ENCODE measurements at regions not wholly inside any gene's neighbourhood (a gene's known extent, or its start where the extent isn't known, plus 50 kb on each side); places are given as distances from the start of the nearest gene placed in this dataset.

DNA sequence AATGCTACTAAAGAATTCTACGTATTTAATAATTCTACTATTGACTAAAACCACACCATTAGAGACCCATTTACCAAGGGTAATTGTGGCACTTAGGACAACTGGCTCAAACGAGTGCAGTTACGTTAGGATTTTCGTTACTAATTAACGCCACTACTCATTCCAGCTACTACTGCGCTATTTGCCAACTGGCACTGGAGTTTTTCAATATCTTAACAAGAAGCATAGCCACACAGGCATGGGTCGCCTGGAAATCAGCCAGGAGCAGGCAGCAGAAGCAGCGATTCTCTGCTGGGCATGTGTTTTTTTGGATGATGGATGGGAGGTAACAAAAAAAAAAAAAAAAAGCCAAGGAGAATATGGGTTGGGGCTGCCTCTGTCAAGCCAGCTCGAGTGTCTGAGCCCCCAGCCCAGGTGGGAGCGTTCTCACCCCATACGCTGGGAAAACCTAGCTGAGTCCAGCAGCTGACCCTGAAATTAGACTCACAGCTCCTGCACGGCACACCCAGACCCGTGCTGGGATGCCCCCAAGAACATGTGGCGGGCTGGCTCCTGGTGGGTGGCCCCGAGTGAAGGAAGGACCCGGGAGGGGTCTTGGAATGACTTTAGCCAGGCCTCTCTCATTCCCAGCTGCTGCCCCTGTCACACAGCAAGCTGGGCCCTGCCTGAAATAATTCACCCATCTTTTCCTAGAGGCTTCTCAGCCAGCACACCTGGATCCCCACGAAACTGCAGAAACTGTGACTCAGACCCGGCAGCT, 214.0 kb downstream of the BRD1 start:
- intact Hi-C loops (cut with micrococcal nuclease) = no loop called here
- CTCF ChIA-PET = no interaction called here

DNA sequence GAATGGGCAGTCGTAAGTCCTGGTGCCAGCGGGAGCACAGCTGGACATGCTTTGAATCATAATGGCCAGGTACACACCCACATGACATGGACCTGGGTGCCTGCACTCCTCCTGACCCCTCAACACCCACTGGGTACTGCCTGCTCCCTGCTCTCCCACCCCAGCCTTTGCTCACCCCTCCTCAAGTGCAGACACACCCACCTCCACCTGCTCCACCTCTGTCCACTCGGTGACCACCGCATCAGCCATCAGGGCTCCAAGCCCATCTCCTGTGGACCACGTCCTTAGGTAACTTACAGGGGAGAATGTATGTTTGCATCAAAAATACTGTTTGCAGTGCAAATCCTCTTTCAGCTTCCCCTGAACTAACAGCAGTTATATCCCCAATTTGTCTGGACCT, 214.6 kb downstream of the BRD1 start:
- Histone ChIP-seq H3K9me3 (ENCODE audit: control insufficient read depth in 1 of 2, insufficient read depth in 1 of 2, low read depth in 1 of 2, low read length in 2 of 2) (no peaks in the 10 kb centered on the region), H3K27me3 (ENCODE audit: insufficient read depth, low read length) (0 out of 2 replicates have a peak, but pooled peaks cover 8% of the 10 kb centered on the region), H3K9ac (ENCODE audit: low read length) (no peak overlapping the region), H3K36me3 (ENCODE audit: control insufficient read depth in 1 of 2, insufficient read depth in 2 of 2, low read length in 2 of 2) (peaks cover 0 to 4% of the 10 kb centered on the region in 2 experiments; a peak in 2 of 4 replicates), H4K20me1 (ENCODE audit: insufficient read depth) (no peaks in the 10 kb centered on the region), H2AFZ (ENCODE audit: low read depth, low read length, poor library complexity, severe bottlenecking) (no peak overlapping the region), H3K9me2 (ENCODE audit: insufficient read depth) (no peaks in the 10 kb centered on the region), H3K27ac (ENCODE audit: low read depth, low read length) (no peak overlapping the region), H3K4me3 (replicated peaks in 1 of 2; ENCODE audit: low read depth in 1 of 2, low read length in 2 of 2) (no peak overlapping the region), H3K79me2 (ENCODE audit: insufficient read depth, low read length) (peaks cover 78% of the 10 kb centered on the region), H3K4me2 (ENCODE audit: low read length) (no peak overlapping the region), H3K4me1 (ENCODE audit: control insufficient read depth in 1 of 2, insufficient read depth in 2 of 2, low read length in 2 of 2) (no peaks in the 10 kb centered on the region)
- intact Hi-C loops (cut with micrococcal nuclease) = no loop called here
- TF ChIP-seq CEBPB (IDR thresholded peaks at IDR 0.05; ENCODE audit: low read depth) = no peak
- ChIA-PET CTCF (no interaction called here), POLR2A (no interaction called here), RAD21 (ENCODE audit: low non-redundant PET in 1 of 2, low total read pairs in 2 of 2, uncharacterized antibody in 2 of 2, unreplicated experiment in 2 of 2) (no interaction called here)
- BruUV-seq (replicated peaks) = no TSS peak
- DNase-seq (ENCODE audit: low read depth, low spot score) (no peak), ATAC-seq (no peak)

More for the DNA sequence above, 214.0 kb downstream of the BRD1 start:
- 0 out of 2 replicates have a peak, but pooled peaks cover 8% of the 10 kb centered on the region for H3K27me3 ChIP-seq (ENCODE audit: insufficient read depth, low read length)
- no peaks in the 10 kb centered on the region for H4K20me1 ChIP-seq (ENCODE audit: insufficient read depth)
- peaks cover 76% of the 10 kb centered on the region for H3K79me2 ChIP-seq (ENCODE audit: insufficient read depth, low read length)
- no peak for TF ChIP-seq CEBPB (IDR thresholded peaks at IDR 0.05; ENCODE audit: low read depth)
- TF ChIP-seq ELF1 (IDR thresholded peaks at IDR 0.05; ENCODE audit: borderline replicate concordance, low read depth) = no peak
- no peak for TF ChIP-seq TCF7L2 (IDR thresholded peaks at IDR 0.05; ENCODE audit: borderline replicate concordance, extremely low read depth, insufficient read depth, insufficient read length)
- no peak for TF ChIP-seq POLR2AphosphoS5 (IDR thresholded peaks at IDR 0.05; ENCODE audit: low read depth, low read length)
- no peak for TF ChIP-seq RAD21 (IDR thresholded peaks at IDR 0.05; ENCODE audit: low read depth)
- no peak for TF ChIP-seq MAX (IDR thresholded peaks at IDR 0.05)
- TF ChIP-seq ZNF274 (IDR thresholded peaks at IDR 0.05; ENCODE audit: low read depth, low read length) = no peak
- no peak for TF ChIP-seq ZFX (IDR thresholded peaks at IDR 0.05)
- POLR2A ChIA-PET = no interaction called here
- H3K4me1 ChIP-seq (ENCODE audit: control insufficient read depth in 1 of 2, insufficient read depth in 2 of 2, low read length in 2 of 2) = no peaks in the 10 kb centered on the region
- H2AFZ ChIP-seq (ENCODE audit: low read depth, low read length, poor library complexity, severe bottlenecking) = no peak overlapping the region
- no peak overlapping the region for H3K4me3 ChIP-seq (replicated peaks in 1 of 2; ENCODE audit: low read depth in 1 of 2, low read length in 2 of 2)
- H3K36me3 ChIP-seq (ENCODE audit: control insufficient read depth in 1 of 2, insufficient read depth in 2 of 2, low read length in 2 of 2) = peaks cover 0 to 4% of the 10 kb centered on the region in 2 experiments; a peak in 2 of 4 replicates
- H3K27ac ChIP-seq (ENCODE audit: low read depth, low read length) = no peak overlapping the region
- DNase-seq (ENCODE audit: low read depth, low spot score) (no peak), ATAC-seq (no peak)
- RAD21 ChIA-PET (ENCODE audit: low non-redundant PET in 1 of 2, low total read pairs in 2 of 2, uncharacterized antibody in 2 of 2, unreplicated experiment in 2 of 2) = no interaction called here
- no peak overlapping the region for H3K4me2 ChIP-seq (ENCODE audit: low read length)
- H3K9me3 ChIP-seq (ENCODE audit: control insufficient read depth in 1 of 2, insufficient read depth in 1 of 2, low read depth in 1 of 2, low read length in 2 of 2) = no peaks in the 10 kb centered on the region
- BruUV-seq (replicated peaks) = TSS peak; percentile 15
- no peaks in the 10 kb centered on the region for H3K9me2 ChIP-seq (ENCODE audit: insufficient read depth)
- no peak overlapping the region for H3K9ac ChIP-seq (ENCODE audit: low read length)
